RCC 7860 (cell line): ENCODE measurements at regions not wholly inside any gene's neighbourhood (a gene's known extent, or its start where the extent isn't known, plus 50 kb on each side); places are given as distances from the start of the nearest gene placed in this dataset.
"Not testable (repeated sequence)": the region's sequence is repeated elsewhere in the genome, so short reads cannot be mapped to it uniquely, and the experiment has no call there.

Source experiments
- DNase-seq: peaks from one replicate; pipeline ENCODE4 v3.0.0-alpha.2; 2015; ENCODE audit warnings: low spot score
- FAIRE-seq: peaks from 2 replicates; lab custom pipeline; 2012; peaks lifted over from hg19 to GRCh38; lab: Jason Lieb, UNC

DNA sequence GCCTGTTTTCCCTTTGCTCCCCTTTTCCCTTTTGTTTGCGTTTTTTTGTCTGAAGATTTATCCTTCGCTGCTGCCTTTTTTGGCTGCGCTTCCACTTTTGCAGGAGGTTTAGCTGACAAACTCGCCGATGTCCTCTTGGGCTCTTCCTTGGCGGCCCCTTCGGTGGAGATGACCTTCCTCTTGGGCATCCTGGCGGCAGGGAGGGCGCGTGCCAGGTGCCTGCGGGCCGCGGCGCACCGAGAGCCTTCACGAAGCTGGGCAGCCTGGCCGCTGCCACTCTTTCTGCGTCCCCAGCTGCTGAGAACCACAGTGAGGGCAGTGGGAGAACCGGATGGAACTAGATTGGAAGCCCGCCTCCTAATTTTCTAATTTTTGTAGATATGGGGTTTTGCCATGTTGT is 197.1 kb upstream of the C2CD4B start:
- no peak for FAIRE-seq
- DNase-seq: no peak

DNA sequence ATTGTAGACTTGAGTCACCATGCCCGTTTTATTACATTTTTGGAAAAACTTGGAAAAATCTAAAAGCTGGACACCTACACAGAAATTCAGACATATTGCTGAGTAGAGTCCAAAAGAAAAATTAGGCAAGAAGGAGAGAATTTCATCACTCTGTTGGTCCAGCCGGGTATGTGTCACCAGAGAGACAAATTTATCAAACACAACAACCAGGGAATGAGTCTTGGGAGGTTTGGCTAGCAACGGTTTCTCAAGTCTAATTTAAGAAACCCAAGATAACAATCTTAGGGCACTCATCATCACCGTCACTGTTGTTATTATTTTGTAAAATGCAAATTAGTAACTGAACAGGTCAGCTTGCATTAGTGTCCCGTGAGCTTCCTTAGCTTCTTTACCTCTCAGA is 197.5 kb upstream of the C2CD4B start:
- FAIRE-seq (no peak), DNase-seq (no peak)

DNA sequence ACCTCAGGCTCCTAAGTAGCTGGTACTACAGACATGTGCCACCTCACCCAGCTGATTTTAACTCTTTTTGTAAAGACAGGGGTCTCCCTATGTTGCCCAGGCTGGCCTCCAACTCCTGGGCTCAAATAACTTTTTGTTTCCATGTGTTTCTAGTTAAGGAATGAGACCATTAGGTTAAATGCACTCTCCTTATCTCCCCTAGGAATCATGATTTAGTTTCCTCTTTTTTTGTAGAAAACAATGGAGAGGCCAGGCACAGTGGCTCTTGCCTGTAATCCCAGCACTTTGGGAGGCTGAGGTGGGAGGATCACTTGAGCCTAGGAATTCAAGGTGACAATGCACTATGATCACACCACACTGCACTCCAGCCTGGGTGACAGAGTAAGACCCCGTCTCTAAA is 198.8 kb upstream of the C2CD4B start:
- FAIRE-seq (no peak), DNase-seq (no peak)

DNA sequence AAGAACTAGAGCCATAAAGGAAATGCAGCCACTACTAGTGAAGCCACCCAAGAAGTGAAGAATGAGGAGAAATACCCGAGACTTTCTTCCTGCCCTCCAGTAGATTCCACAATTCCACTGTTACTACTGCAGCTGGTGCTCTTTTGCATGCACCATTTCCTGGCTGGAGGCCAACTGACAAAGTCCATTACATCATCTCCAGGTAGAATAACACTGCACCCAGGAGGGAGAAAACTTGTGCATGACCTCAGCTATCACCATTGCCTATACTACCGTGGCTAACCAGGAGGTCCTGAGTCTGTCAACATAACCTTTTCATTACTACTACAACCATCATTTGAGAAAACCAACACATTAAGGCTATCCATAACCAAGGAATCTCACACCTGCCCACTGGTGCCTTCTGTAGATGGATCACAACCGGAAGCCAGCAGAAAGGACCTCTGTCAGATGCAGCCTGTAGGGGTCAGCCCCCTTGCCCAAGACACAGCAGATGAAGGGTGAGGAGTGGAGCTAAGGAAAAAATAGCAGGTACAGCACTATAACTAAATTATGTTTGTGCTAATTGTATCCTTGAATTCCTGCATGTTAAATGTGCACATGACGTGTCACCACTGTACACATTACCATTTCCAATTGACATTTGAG is 200.8 kb upstream of the C2CD4B start:
- DNase-seq: peak; percentile 22
- FAIRE-seq: no peak

DNA sequence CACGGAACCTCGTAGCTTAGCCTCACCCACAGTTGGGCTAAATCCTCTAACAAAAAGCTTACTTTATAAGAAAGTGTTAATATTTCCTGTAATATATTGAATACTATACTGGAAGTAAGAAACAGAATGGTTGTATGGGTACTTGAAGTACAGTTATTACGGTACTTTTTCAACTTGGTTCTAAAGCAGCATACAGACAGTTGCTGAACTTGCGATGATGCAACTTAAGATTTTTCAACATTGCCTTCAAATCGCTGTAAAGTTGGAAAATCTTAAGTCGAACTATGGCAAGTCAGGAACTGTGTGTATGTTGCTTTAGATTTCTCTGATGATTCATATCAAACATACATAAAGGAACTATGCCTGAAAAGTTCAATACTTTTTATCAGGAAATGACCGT is 204.4 kb upstream of the C2CD4B start:
- FAIRE-seq (no peak), DNase-seq (no peak)

DNA sequence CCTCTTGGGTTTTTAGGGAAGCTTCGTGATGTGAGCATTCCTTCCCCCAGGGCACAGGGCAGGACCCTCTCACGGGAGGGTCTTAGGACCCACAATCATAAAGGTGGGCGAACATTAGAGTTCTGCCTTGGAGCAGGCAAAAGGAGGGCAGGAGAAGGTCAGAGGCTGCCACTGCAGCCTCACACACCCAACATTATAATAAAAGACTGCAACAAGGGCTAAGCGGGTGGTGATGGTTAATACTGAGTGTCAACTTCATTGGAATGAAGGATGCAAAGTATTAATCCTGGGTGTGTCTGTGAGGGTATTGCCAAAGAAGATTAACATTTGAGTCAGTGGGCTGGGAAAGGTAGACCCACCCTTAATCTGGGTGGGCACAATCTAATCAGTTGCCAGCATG is 206.6 kb upstream of the C2CD4B start:
- not testable (repeated sequence) for DNase-seq, FAIRE-seq

DNA sequence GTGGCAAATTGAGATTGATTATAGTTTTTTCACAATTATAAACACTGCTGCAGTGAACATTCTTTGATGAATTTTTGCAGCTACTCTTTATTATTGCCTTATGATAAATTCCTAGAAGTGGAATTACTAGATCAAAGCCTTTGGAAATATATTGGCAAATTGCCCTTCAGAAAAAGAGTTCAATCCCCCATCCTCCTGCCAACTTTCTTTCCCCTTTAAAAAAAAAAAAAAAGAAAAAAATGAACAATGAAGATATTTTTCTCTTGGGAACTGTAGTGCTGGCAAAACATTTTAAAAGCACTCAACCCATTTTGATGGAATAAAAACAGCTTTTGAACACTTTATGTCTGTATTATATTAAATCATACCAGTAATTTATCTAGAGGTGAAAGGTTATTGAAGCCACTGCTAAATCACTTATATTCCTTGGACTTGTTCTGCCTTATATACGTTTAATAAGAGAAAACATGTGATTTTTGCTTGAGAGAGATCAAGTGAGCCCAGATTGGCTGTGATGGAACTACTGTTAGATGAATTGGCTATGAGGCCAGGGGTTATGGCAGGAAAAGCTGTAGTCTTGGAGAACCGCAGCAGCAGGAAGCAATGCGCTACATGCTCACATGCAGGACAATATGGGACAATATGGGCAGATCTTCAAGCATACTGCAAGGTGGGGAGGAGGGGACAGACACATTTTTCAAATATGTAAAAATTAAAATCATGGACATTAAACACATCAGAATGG is 212.8 kb upstream of the C2CD4B start:
- FAIRE-seq: no peak
- no peak for DNase-seq

DNA sequence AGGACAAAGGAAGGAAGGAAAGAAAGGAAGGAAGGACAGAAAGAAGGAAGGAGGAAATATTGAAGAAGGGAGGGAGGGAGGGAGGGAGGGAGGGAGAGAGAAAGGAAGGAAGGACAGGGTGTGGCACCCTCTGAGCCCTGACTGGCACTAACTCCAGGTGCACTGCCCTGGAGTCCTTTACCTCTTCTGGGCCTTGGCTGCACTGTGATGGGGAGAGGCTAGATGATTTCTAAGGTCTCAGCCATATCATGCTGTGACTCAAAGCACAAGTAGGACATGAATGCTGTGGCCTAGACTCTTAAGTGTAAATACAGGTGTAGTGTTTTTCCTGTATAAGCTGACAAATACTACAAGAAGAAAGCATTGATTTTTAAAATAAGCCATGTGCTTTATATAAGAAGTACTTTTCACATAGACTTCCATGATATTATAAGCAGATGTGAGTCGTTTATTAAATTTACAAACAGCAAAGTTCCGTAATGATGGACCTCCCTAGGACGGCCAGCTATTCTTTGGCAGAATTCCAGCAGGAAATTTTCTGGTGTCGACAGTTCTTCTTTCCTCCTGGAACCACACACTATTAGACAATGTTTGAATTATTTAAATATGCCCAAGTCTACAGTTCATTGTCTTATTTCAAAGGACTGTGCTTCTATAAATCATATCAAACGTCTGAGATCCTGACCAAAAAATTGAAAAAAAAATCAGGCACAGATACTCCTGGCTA is 213.8 kb upstream of the C2CD4B start:
- FAIRE-seq: no peak

DNA sequence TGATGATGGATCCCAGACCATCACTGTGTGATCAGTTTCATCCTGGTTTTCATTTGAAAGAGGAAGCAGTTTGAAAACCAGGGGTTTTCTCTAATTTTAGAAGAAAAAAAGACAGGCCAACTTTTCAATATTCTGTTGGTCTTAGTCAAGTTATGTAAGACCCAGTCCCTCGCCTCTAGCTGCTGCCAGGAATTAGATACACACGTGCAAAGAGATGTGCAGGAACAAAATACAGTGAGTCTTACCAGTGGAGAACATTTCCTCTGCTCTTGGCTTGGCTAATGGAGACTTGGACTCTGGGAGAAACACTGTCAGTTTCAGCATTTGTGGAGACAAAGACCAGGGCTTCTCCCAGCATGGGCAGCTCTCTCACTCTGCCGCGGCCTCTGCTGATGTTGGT is 214.9 kb upstream of the C2CD4B start:
- DNase-seq (no peak), FAIRE-seq (no peak)

More for the DNA sequence above, 213.8 kb upstream of the C2CD4B start:
- no peak for DNase-seq

DNA sequence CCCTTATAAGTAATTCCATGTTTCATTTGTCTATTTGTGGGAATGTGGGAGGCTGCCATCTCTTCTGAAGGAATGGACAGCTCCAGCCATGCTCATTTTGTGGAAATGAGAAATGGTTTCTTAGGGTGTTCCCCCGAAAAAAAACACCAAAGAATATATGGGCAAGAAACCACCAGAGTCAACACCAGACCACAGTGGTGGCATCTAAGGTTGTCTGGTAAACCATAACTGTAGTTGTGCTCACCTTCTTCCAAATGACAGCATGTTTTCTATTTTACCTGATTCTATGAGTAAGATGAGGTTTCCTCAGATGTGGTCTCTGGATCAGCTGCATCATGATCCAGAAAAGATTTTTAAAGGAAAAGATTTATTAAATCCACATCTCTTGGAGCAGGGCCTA is 217.0 kb upstream of the C2CD4B start:
- FAIRE-seq: no peak

DNA sequence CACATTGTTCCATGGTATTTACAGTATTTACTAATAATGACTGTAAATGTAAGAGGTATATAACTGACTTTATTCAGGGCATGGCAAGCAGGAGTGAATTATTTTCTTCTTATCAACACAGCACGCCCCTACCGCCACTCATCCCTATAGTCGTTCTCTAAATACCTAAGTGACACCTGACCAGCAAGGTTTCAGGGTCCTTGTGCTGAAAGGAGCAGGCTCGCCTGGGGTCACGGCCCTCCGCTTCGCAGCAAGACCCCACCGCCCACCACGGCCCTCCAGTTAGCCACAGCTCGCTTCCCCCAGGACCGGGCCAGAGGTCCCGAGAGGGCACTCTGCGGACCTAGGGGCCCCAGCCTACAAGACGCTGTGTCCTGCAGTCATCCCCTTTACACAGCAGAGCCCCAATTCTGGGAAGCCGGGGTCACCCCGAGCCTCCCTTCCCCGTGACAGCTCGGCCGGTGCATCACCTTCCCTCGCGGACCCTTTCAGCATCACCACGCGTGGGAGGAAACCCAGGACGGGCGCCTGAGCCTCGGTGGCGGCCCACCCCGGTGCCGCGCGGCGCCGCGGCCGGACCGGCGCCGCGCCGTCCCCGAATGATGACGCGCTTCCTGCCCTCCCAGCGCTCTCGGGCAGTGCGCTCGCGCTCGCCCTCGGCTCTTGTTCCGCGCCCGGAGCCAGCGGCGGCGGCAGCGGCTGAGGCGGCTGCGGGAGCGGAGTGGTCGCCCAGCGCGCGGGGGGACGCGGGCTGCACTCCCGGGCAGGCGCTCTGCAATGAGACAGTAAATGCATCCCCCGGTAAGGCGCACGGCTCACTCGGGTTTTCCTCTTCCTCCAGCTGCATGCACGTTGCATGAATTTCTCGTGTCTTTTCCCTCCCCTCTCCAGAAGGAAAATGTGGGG is 225.1 kb upstream of the C2CD4B start, which contains the start of gene TLN2:
TLN2 (plus strand) TSS at position 666 of the 906 bp plus-strand sequence.
- FAIRE-seq (no peak), DNase-seq (peak; percentile 37)

More for the DNA sequence above, 217.0 kb upstream of the C2CD4B start:
- DNase-seq: no peak

DNA sequence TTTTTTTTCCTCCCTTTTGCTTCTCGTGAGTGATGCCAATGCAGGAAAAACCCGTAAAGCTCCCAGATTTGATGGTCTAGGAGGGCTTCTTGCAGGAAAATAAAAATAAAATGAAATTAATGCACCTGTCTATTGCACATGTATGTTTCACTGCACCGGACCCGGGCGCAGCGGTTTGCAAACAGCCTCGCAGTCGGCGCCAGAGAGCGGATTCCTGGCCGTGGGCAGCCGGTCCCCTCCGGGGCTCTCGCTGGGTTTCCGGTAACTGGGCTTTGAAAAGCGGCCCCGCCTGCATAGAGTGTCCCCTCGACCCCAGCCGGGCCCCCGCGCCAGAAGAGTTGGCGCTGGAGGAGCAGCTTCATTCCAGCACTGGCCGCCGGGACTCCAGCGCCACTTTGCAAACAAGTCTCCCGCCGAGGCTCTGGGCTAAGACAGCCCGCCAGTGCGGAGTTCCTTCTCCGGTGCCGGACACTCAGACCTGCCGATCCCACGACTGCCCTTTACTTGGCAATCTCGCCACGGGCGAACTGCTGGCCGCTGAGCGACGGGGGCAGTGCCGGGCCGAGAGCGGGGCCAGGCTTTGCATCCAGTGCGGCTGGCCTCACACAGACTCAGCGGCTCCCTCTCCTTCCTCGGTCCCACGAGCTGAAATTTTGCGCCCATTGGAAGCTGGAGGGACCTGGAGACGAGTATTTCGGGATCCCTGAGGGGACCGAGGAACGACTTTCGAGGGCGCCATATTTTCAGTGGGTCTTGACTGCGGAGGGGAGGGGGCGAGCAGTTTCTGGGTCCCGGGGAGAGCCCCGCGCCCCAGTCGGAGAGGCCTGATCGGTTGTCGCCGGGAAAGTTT is 225.9 kb upstream of the C2CD4B start:
- FAIRE-seq (no peak), DNase-seq (peak; percentile 31)

DNA sequence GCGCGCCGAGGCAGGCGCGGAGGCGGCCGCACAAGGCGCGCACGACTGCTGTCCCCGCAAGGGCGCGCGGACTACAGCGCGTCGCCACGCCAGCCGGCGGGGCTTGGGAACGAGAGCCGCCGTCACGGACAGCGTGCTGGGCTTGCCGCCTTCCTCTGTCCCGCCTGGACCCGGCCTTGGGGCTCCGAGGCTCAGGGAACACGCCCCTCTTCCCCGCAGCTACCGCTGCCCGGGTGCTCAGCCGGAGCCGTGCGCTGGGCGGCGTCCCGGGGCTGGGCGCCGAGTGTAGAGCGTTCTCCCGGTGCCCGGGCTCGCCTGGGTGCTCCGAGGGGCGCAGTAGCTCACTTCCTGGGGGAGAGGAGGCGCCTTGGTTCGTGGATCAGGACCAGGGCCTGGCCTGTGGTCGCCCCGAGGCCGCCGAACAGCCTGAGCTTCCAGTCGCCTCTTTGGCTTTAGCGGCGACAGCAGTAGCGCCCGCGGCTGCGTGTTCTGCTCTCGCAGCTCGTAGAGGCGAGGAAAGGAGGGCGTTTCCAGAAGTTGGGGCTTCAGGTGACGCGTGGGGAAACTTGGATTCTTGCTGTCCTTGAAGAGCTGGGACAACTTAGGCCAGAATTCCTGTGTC is 226.7 kb upstream of the C2CD4B start:
- DNase-seq: no peak

DNA sequence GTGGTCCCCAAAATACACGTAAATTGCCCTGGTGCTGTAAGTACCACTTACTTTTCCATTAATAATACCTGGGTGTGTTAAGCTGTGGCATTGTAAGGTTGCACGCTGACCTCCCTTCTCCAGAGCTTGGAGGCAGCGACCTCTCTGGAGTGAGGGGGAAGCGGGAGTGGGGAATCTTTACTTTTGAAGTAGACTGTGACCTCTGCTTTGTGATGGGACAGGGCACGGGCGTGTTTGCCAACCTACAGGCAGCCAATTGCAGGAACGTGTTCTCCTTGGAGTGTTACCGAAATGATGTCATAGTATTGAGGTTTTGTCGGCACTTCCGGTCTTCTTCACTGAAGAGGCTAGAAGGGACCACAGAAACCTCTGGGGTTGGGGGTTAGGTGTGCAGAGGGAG is 227.3 kb upstream of the C2CD4B start:
- FAIRE-seq: no peak
- DNase-seq: peak; percentile 69

More for the DNA sequence above, 226.7 kb upstream of the C2CD4B start:
- no peak for FAIRE-seq

DNA sequence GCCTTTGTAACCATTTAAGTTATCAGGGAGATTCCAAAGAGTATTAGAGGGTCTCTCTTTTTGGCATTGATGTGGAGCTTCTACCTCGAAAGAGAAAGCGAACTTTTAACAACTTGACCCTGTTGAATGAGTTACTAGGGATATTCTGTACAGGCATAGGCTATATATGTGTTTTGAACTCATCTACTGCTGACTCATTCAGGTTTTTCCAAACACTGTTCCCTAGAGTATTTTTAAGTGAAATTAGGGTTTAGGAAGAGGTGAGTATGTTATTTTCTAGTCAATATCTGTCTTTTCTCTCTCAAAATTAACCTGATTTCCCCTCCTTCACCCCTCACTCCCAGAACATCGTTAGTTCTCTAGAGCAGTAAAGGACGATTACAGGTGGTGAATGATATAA is 228.1 kb upstream of the C2CD4B start:
- FAIRE-seq: no peak
- DNase-seq: no peak

DNA sequence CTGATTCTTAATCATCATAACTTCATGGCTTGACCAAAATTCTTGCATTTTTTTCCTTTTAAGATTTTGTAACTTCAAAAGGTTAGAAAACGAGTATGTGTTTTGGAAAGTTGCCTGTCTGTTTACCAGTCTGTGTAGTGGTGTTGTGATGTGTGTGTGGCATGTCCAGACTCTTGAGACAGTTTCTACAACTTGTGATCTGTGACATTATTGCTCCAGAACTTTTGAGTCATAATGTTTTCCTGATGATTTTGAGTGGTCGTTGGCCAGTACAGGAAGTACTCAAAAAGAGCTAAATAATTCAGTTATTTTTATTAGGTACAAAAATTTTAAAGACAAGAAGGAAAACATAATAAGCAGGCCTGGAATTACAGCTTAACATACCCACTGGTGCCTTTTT is 229.0 kb upstream of the C2CD4B start:
- FAIRE-seq: no peak
- DNase-seq: no peak

DNA sequence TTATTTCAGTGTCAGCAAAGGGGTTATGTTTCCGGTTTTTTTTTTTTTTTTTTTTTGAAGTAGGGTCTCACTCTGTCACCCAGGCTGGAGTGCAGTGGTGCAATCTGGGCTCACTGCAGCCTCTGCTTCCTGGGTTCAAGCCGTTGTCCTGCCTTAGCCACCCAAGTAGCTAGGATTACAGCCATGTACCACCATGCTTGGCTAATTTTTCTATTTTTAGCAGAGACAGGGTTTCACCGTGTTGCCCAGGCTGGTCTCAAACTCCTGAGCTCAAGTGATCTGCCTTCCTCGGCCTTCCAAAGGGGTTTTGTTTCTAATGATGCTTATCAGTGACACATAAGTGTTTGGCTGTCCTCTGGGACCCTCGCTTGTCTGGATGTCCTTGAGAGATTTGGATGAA is 235.7 kb upstream of the C2CD4B start:
- DNase-seq (no peak), FAIRE-seq (no peak)

DNA sequence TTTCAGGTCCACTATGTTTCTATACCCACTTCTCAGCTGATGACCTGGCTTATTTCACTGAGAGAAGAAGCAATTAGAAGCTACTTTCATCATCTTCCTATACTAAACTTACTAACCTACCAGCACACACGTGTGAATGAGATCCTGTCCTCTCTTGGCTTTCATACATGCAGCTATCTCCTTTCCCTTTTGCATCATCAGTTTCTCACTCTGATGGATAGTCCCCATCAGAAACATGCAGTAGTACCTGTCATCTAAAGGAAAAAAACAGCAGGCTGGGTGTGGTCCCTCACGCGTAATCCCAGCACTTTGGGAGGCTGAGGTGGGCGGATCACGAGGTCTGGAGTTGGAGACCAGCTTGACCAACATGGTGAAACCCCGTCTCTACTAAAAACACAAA is 237.6 kb upstream of the C2CD4B start:
- no peak for DNase-seq
- FAIRE-seq: no peak

DNA sequence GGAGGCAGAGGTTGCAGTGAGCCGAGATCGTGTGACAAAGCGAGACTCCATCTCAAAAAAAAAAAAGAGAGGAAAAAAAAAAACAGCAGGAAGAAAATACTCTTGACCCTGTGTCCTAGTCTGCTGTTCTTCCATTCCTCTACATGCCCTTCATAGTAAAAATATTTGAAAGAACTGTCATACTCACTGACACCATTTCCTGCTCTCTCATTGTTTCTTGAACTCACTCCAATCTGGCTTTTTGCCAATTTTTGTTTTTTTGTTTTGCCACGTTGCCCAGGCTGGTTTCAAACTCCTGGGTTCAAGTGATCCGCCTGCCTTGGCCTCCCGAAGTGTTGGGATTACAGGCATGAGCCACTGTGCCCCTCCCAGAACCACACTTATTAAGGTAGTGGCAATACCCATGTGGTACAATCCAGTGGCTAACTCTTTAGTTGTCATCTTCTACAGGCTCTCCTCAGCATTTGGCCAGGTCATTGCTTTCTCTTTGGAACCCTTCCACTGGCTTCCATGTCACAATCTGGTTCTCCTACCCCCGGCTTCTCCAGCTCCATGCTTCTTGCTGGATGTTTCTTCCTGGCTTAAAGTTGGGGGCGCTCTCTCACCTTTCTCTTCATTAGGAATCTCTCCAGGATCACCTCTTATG is 238.2 kb upstream of the C2CD4B start:
- FAIRE-seq: no peak

More for the DNA sequence above, 238.2 kb upstream of the C2CD4B start:
- DNase-seq: peak; percentile 68
